Thyroid gland (tissue), 4 donors: ENCODE measurements at regions not wholly inside any gene's neighbourhood (a gene's known extent, or its start where the extent isn't known, plus 50 kb on each side); places are given as distances from the start of the nearest gene placed in this dataset.

Experiments
- DNase-seq, 2 donors: peaks; one replicate each; pipeline ENCODE4 v3.0.0-alpha.2; 2019
- H3K27ac ChIP-seq, 3 donors: fragments of 200-600 bp; sonication (generic); 1 replicate in 2 of 3; 2 replicates in 1 of 3; pipeline ENCODE4 v1.5.1; 2016 to 2019; ENCODE audit warnings: mild to moderate bottlenecking in 1 of 3, moderate library complexity in 1 of 3
- H3K27me3 ChIP-seq: fragments of 200-600 bp; sonication (generic); one replicate; pipeline ENCODE4 v1.5.1; 2019
- H3K36me3 ChIP-seq, 2 donors: fragments of 200-600 bp; sonication (generic); one replicate each; pipeline ENCODE4 v1.5.1; 2016 to 2019
- H3K4me1 ChIP-seq, 2 donors: fragments of 200-600 bp; sonication (generic); one replicate each; pipeline ENCODE4 v1.5.1; 2017 to 2019
- H3K4me3 ChIP-seq, 3 donors: fragments of 200-600 bp; sonication (generic); replicated peaks in 1 of 3; 1 replicate in 2 of 3; 2 replicates in 1 of 3; pipeline ENCODE4 v1.5.1; 2016; ENCODE audit warnings: mild to moderate bottlenecking in 1 of 3
- H3K9me3 ChIP-seq: fragments of 200-600 bp; sonication (generic); one replicate; pipeline ENCODE4 v1.5.1; 2017
- POLR2A ChIP-seq, 2 donors: fragments of 450-650 bp; IDR thresholded peaks; one replicate each; pipeline ENCODE4 v1.6.1; 2017; ENCODE audit warnings: antibody characterized with exemption in 2 of 2, mild to moderate bottlenecking in 2 of 2, moderate library complexity in 1 of 2
- WGBS, 2 donors: methylation state at CpG; one replicate each; pipeline ENCODE4 v1.1.5; 2017; 5-methylcytosine and 5-hydroxymethylcytosine counted together
- intact Hi-C: fragments of 100-400 bp; cut with DNase I; formaldehyde crosslinking; loops from one replicate; pipeline ENCODE4 v1.15.1; 2023
- TF ChIP-seq, protein P1 (sequence below), 6 experiments: fragments of 200-600 bp in 3 of 6; fragments of 450-650 bp in 3 of 6; sonication (generic) in 3 of 6; IDR thresholded peaks; one replicate each; pipeline ENCODE4 v1.5.1; 2016 to 2019; ENCODE audit warnings: antibody characterized with exemption in 6 of 6, mild to moderate bottlenecking in 2 of 6, inconsistent platforms in 1 of 6, moderate library complexity in 1 of 6

- 93 to 100% methylated on average over 1 of the region's 1 CpG for WGBS, 2 donors
- Histone ChIP-seq H3K4me3 (no peak overlapping the region), H3K36me3 (no peaks in the 10 kb centered on the region), H3K4me1 (no peaks in the 10 kb centered on the region), H3K27ac (no peak overlapping the region), H3K27me3 (no peaks in the 10 kb centered on the region), H3K9me3 (no peaks in the 10 kb centered on the region)
- intact Hi-C loops = no loop called here
- TF ChIP-seq, protein P1, sequence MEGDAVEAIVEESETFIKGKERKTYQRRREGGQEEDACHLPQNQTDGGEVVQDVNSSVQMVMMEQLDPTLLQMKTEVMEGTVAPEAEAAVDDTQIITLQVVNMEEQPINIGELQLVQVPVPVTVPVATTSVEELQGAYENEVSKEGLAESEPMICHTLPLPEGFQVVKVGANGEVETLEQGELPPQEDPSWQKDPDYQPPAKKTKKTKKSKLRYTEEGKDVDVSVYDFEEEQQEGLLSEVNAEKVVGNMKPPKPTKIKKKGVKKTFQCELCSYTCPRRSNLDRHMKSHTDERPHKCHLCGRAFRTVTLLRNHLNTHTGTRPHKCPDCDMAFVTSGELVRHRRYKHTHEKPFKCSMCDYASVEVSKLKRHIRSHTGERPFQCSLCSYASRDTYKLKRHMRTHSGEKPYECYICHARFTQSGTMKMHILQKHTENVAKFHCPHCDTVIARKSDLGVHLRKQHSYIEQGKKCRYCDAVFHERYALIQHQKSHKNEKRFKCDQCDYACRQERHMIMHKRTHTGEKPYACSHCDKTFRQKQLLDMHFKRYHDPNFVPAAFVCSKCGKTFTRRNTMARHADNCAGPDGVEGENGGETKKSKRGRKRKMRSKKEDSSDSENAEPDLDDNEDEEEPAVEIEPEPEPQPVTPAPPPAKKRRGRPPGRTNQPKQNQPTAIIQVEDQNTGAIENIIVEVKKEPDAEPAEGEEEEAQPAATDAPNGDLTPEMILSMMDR (IDR thresholded peaks at IDR 0.05) = no peak
- TF ChIP-seq POLR2A (IDR thresholded peaks at IDR 0.05) = no peak
- no peak for DNase-seq
Measured at GRCh38 chr15:85929786-85930185, 135.1 kb upstream of the KLHL25 start.

GRCh38 chr15:85932391-85932790 is 137.7 kb upstream of the KLHL25 start:
- WGBS, 2 donors = 92 to 100% methylated on average over 1 of the region's 1 CpG
- H3K4me3 ChIP-seq = no peak overlapping the region
- H3K9me3 ChIP-seq = no peaks in the 10 kb centered on the region
- H3K27me3 ChIP-seq = no peaks in the 10 kb centered on the region
- DNase-seq = no peak
- no peaks in the 10 kb centered on the region for H3K4me1 ChIP-seq
- H3K27ac ChIP-seq = no peak overlapping the region
- no peak for TF ChIP-seq POLR2A (IDR thresholded peaks at IDR 0.05)
- TF ChIP-seq, protein P1 (IDR thresholded peaks at IDR 0.05) = no peak
- intact Hi-C loops = no loop called here
- H3K36me3 ChIP-seq = no peaks in the 10 kb centered on the region

DNA sequence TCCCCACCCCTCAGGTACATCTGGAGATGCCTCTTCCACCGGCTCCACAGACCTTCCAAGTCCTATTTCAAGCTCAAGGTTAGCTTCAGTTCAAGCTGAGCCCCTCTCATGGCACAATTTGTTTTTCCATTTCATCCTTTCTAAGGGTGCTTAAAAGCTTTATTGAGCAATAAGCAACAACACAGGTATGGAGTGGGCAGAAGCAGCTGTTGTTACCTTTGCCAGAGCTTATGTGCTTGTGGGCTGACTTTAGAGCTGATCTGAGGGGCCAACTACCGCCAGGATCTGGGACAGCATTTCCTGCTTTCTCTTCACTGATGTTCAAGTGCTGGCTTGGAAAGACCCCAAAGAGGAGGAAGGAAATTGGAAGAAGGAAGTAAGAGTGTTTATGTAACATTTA is 140.0 kb upstream of the KLHL25 start:
- Histone ChIP-seq H3K27me3 (no peaks in the 10 kb centered on the region), H3K4me3 (no peak overlapping the region), H3K27ac (no peak overlapping the region), H3K9me3 (no peaks in the 10 kb centered on the region), H3K4me1 (no peaks in the 10 kb centered on the region), H3K36me3 (no peaks in the 10 kb centered on the region)
- intact Hi-C loops = no loop called here
- 36 to 60% methylated on average over 2 of the region's 2 CpGs for WGBS, 2 donors
- DNase-seq = no peak
- TF ChIP-seq POLR2A (IDR thresholded peaks at IDR 0.05) = no peak
- TF ChIP-seq, protein P1 (IDR thresholded peaks at IDR 0.05) = no peak

DNA sequence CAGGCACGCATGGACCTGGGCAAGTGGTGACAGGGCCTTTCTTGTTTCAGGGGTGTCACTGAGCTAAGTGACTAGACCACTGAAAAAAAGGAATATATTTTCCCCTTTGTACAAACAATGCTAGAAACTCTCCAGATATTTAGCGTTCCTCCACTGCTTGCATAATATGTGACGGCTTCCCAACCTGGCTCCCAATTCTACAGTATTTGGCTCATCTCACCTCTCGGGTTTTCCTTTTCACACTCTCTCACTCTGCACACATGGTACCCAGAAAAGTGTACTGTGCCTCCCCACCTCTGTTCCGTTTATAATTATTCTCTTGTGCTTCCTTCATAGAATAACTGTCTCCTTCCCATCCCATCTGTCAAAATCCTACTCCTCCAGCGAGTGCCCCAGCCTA is 140.5 kb upstream of the KLHL25 start:
- Histone ChIP-seq H3K36me3 (no peaks in the 10 kb centered on the region), H3K27ac (no peak overlapping the region), H3K4me3 (no peak overlapping the region), H3K9me3 (no peaks in the 10 kb centered on the region), H3K4me1 (no peaks in the 10 kb centered on the region), H3K27me3 (no peaks in the 10 kb centered on the region)
- intact Hi-C loops = no loop called here
- WGBS, 2 donors = 86 to 89% methylated on average over 6 of the region's 6 CpGs
- TF ChIP-seq, protein P1 (IDR thresholded peaks at IDR 0.05) = no peak
- no peak for TF ChIP-seq POLR2A (IDR thresholded peaks at IDR 0.05)
- DNase-seq = no peak

DNA sequence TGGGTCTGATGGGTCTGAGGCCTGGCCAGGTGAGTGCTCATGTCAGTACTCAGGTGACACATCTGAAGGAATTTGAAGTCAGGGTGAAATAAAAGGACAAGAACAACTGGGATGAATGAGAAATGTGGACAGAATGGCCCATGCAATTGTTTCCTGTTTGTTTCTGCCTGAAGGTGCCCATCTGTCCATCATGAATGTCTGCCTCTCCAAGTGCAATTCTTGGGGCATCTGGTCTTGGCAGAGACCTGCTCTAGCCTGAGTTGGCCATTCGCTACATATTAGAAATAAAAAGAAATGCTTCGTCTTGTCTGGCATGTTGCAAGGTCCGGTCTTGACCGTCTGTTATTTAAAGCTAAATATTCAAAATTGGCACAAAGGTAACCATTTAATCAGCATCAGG is 142.0 kb upstream of the AGBL1 start:
- Histone ChIP-seq H3K27ac (no peak overlapping the region), H3K4me1 (no peaks in the 10 kb centered on the region), H3K27me3 (no peaks in the 10 kb centered on the region), H3K4me3 (no peak overlapping the region), H3K9me3 (no peaks in the 10 kb centered on the region), H3K36me3 (no peaks in the 10 kb centered on the region)
- TF ChIP-seq POLR2A (IDR thresholded peaks at IDR 0.05) = no peak
- TF ChIP-seq, protein P1 (IDR thresholded peaks at IDR 0.05) = no peak
- DNase-seq = no peak
- intact Hi-C loops = no loop called here
- 91 to 97% methylated on average over 4 of the region's 4 CpGs for WGBS, 2 donors
